ENCODE measurements at regions not wholly inside any gene's neighbourhood (a gene's known extent, or its start where the extent isn't known, plus 50 kb on each side); places are given as distances from the start of the nearest gene placed in this dataset.

- TF ChIP-seq POLR2A (IDR thresholded peaks at IDR 0.05; ENCODE audit: low read depth, low read length), result no peak
- TF ChIP-seq POLR2AphosphoS5 (IDR thresholded peaks at IDR 0.05; ENCODE audit: low read depth, low read length), result no peak
- TF ChIP-seq TAF1 (IDR thresholded peaks at IDR 0.05; ENCODE audit: low read depth, low read length), result no peak
These were observed 173.7 kb downstream of the SP3 start for GRCh38 chr2:173791502-173791901.

Data from GM12891 (cell line).